Coronary artery (tissue), 2 donors: ENCODE measurements at regions not wholly inside any gene's neighbourhood (a gene's known extent, or its start where the extent isn't known, plus 50 kb on each side); places are given as distances from the start of the nearest gene placed in this dataset.
"Not testable (repeated sequence)": the region's sequence is repeated elsewhere in the genome, so short reads cannot be mapped to it uniquely, and the experiment has no call there.

Source experiments
- DNase-seq: peaks from one replicate; pipeline ENCODE4 v3.0.0-alpha.2; 2017; ENCODE audit warnings: low spot score
- H3K27ac ChIP-seq, 2 donors: fragments of 200-600 bp; sonication (generic); one replicate each; pipeline ENCODE4 v1.5.1; 2016 to 2019
- H3K4me3 ChIP-seq: fragments of 200-600 bp; sonication (generic); 2 replicates; pipeline ENCODE4 v1.5.1; 2016; ENCODE audit warnings: mild to moderate bottlenecking, moderate library complexity
- CTCF ChIP-seq: fragments of 200-600 bp; sonication (generic); IDR thresholded peaks from one replicate; pipeline ENCODE4 v1.5.1; 2019; ENCODE audit warnings: antibody characterized with exemption

GRCh38 chr1:60612790-60613189 lies 469.6 kb upstream of the NFIA start:
- TF ChIP-seq CTCF: no peak
- Histone ChIP-seq H3K27ac (no peak overlapping the region), H3K4me3 (no peak overlapping the region)
- no peak for DNase-seq

GRCh38 chr1:60606921-60607320 lies 475.4 kb upstream of the NFIA start:
- not testable (repeated sequence) for DNase-seq, H3K4me3 ChIP-seq, H3K27ac ChIP-seq

GRCh38 chr1:60600532-60600931 lies 481.8 kb upstream of the NFIA start:
- no peak for TF ChIP-seq CTCF
- Histone ChIP-seq H3K27ac (no peak overlapping the region), H3K4me3 (no peak overlapping the region)
- DNase-seq: no peak

- H3K4me3 ChIP-seq: no peak overlapping the region
- DNase-seq: no peak
- no peak for TF ChIP-seq CTCF
- no peak overlapping the region for H3K27ac ChIP-seq
Observed at GRCh38 chr1:60599574-60599973, 482.8 kb upstream of the NFIA start.

GRCh38 chr1:60598041-60598910 lies 484.1 kb upstream of the NFIA start:
- no peak overlapping the region for H3K27ac ChIP-seq
- no peak overlapping the region for H3K4me3 ChIP-seq
- TF ChIP-seq CTCF: no peak
- no peak for DNase-seq

GRCh38 chr1:60596791-60597750 lies 485.3 kb upstream of the NFIA start:
- no peak overlapping the region for H3K4me3 ChIP-seq
- no peak overlapping the region for H3K27ac ChIP-seq
- DNase-seq: no peak
- no peak for TF ChIP-seq CTCF

- DNase-seq: no peak
- no peak for TF ChIP-seq CTCF
- H3K4me3 ChIP-seq: no peak overlapping the region
- H3K27ac ChIP-seq: no peak overlapping the region
Observed at GRCh38 chr1:60591583-60591982, 490.8 kb upstream of the NFIA start.
